ENCODE measurements at regions not wholly inside any gene's neighbourhood (a gene's known extent, or its start where the extent isn't known, plus 50 kb on each side); places are given as distances from the start of the nearest gene placed in this dataset.

DNA sequence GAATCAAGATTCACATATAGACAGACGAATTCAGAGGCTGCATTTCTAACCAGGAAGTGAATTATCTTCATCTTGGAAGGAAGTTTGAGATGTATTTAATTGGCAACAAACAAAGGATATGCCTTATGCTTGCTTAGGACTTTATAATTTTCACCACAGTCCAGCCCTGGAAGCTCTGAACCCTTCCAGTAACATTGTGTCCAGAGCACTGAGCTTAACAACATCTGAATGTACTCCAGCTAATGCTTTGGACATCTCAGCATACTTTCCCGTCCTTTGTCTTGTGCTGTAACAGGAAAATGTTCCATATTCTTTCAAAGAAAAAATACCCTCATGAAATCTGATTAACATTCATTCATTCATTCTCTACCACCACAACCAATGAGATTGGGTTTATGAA, 136.3 kb upstream of the SPATS2L start:
- intact Hi-C loops (cut with DNase I): no loop called here
- no peak for DNase-seq (ENCODE audit: extremely low spot score in 2 of 2)
- TF ChIP-seq, protein P1, sequence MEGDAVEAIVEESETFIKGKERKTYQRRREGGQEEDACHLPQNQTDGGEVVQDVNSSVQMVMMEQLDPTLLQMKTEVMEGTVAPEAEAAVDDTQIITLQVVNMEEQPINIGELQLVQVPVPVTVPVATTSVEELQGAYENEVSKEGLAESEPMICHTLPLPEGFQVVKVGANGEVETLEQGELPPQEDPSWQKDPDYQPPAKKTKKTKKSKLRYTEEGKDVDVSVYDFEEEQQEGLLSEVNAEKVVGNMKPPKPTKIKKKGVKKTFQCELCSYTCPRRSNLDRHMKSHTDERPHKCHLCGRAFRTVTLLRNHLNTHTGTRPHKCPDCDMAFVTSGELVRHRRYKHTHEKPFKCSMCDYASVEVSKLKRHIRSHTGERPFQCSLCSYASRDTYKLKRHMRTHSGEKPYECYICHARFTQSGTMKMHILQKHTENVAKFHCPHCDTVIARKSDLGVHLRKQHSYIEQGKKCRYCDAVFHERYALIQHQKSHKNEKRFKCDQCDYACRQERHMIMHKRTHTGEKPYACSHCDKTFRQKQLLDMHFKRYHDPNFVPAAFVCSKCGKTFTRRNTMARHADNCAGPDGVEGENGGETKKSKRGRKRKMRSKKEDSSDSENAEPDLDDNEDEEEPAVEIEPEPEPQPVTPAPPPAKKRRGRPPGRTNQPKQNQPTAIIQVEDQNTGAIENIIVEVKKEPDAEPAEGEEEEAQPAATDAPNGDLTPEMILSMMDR (IDR thresholded peaks at IDR 0.05): no peak
- Histone ChIP-seq H3K9me3 (no peaks in the 10 kb centered on the region), H3K27ac (no peak overlapping the region), H3K4me3 (no peak overlapping the region), H3K4me1 (no peaks in the 10 kb centered on the region), H3K27me3 (no peaks in the 10 kb centered on the region), H3K36me3 (no peaks in the 10 kb centered on the region)

DNA sequence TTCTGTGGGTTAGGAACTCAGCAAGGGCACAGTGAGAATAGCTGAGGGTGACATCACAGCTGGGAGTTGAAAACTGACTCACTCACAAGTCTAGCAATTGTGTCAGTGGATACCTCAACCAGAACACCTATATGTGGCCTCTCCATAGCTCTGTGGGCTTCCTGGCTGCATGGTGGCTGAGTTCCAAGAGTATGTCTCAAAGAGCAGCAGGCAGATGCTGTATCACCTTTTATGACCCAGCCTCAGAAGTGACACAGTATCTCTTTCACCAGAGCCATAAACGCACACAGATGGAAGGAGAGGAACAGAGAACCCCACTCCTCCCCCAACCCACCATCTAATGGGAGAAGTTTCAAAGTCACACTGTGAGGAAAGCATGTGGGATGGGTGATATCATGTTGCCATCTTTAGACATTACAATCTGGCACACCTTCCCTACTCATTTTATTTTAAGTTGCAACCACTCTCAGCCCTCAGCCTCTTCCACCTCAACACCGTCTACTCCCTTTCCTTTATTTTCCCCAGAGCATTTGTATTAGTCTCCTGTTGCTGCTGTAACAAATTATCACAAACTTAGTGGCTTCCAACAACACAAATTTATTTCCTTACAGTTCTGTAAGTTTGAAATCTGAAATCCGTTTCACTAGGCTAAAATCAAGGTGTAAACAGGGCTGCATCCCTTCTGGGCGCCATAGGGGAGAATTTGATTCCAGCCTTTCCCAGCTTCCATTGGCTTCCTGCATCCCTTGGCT, 134.6 kb upstream of the SPATS2L start:
- Histone ChIP-seq H3K36me3 (no peaks in the 10 kb centered on the region), H3K9me3 (no peaks in the 10 kb centered on the region), H3K27ac (no peak overlapping the region), H3K4me1 (no peaks in the 10 kb centered on the region), H3K4me3 (no peak overlapping the region), H3K27me3 (no peaks in the 10 kb centered on the region)
- TF ChIP-seq, protein P1 (IDR thresholded peaks at IDR 0.05): no peak
- no peak for TF ChIP-seq POLR2A (IDR thresholded peaks at IDR 0.05)
- intact Hi-C loops (cut with DNase I): no loop called here
- no peak for DNase-seq (ENCODE audit: extremely low spot score in 2 of 2)

DNA sequence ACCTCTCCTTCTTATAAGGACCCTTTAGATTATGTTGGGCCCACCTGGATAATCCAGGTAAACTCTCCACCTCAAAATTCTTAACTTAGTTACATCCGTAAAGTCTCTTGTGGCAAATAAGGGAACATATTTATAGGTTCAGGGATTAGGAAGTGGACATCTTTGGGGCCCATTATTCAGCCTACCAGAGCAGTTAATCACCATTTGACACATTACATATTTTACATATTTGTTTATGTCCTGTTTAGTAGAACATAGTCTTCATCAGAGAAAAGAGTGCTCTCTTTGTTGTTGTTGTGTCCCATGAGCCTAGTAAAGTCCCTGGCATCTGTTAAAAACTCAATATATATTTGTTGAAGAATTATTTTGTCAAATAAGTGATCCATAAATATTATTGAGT, 134.0 kb upstream of the SPATS2L start:
- TF ChIP-seq POLR2AphosphoS5 (IDR thresholded peaks at IDR 0.05; ENCODE audit: insufficient read depth in 1 of 2, low read depth in 1 of 2) (no peak), POLR2A (IDR thresholded peaks at IDR 0.05) (no peak)
- TF ChIP-seq, protein P1 (IDR thresholded peaks at IDR 0.05): no peak
- Histone ChIP-seq H3K27me3 (no peaks in the 10 kb centered on the region), H3K27ac (no peak overlapping the region), H3K36me3 (no peaks in the 10 kb centered on the region), H3K4me3 (no peak overlapping the region), H3K4me1 (peaks cover 3% of the 10 kb centered on the region), H3K9me3 (no peaks in the 10 kb centered on the region)
- no peak for DNase-seq (ENCODE audit: extremely low spot score in 2 of 2)
- intact Hi-C loops (cut with DNase I): no loop called here

DNA sequence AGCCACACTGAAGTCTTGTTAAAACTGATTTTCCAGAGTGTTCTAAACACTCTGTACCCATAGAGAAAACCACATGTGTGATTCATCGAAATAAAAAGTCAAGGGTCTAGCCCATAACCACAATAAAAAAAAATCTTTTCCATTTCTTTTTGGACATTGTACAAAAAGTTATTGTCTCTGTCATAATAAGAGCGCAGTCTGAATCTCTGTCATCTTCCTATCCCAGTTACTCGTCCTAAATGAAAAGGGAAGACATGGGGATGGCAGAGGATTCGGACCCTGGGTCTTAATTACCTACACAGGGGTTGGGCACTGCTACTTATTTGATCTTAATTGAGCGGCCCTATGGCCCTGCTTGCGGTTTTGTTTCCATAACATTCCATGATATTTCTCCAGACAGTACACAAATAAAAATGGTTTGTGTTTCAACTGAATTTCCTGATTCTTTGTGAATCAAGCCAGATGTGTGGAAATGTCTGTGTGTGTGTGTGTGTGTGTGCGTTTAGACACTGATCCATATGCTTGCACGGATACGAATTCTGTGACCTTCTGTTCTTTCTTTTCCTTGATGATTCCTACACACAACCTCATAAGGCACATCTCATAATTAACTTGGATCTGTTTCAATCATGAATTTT, 133.4 kb upstream of the SPATS2L start:
- TF ChIP-seq POLR2AphosphoS5 (IDR thresholded peaks at IDR 0.05; ENCODE audit: insufficient read depth in 1 of 2, low read depth in 1 of 2) (no peak), POLR2A (IDR thresholded peaks at IDR 0.05) (no peak)
- TF ChIP-seq, protein P1 (IDR thresholded peaks at IDR 0.05): no peak
- no peaks in the 10 kb centered on the region for H3K9me3 ChIP-seq
- H3K4me1 ChIP-seq: peaks cover 7% of the 10 kb centered on the region
- no peak overlapping the region for H3K27ac ChIP-seq
- no peak for DNase-seq (ENCODE audit: extremely low spot score in 2 of 2)
- no peak overlapping the region for H3K4me3 ChIP-seq
- no peaks in the 10 kb centered on the region for H3K27me3 ChIP-seq
- intact Hi-C loops (cut with DNase I): no loop called here
- no peaks in the 10 kb centered on the region for H3K36me3 ChIP-seq

DNA sequence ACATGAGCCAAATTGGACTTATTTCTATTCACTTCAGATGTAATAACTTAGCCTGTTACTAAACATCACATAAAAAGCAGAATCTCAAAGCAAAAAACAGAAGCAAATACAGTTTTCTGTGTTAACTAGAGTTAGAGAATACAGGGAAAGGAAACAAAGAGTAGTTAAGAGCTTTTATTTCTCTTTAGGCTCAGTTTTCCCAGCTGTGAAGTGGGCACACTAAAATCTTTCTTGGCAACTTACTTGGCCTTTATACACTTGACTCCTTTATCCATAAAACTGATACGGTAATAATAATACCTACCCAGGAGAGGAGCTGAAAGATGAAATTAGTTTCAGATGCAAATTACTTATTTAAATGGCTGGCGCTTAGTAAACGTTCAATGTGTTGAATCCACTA, 132.8 kb upstream of the SPATS2L start:
- H3K36me3 ChIP-seq: no peaks in the 10 kb centered on the region
- DNase-seq (ENCODE audit: extremely low spot score in 2 of 2): no peak
- peaks cover 12% of the 10 kb centered on the region for H3K4me1 ChIP-seq
- intact Hi-C loops (cut with DNase I): no loop called here
- no peaks in the 10 kb centered on the region for H3K9me3 ChIP-seq
- H3K4me3 ChIP-seq: no peak overlapping the region
- no peaks in the 10 kb centered on the region for H3K27me3 ChIP-seq
- TF ChIP-seq POLR2AphosphoS5 (IDR thresholded peaks at IDR 0.05; ENCODE audit: insufficient read depth in 1 of 2, low read depth in 1 of 2): no peak
- TF ChIP-seq, protein P1 (IDR thresholded peaks at IDR 0.05): no peak
- no peak for TF ChIP-seq POLR2A (IDR thresholded peaks at IDR 0.05)
- no peak overlapping the region for H3K27ac ChIP-seq
